NT2/D1 (cell line): ENCODE measurements at regions not wholly inside any gene's neighbourhood (a gene's known extent, or its start where the extent isn't known, plus 50 kb on each side); places are given as distances from the start of the nearest gene placed in this dataset.

Source experiments
- DNase-seq: peaks from one replicate; pipeline ENCODE4 v3.0.0-alpha.2; 2011; ENCODE audit warnings: low read depth, low spot score
- H3K27me3 ChIP-seq: 2 replicates; pipeline ENCODE4 v1.6.0; 2011; ENCODE audit warnings: mild to moderate bottlenecking; ENCODE audit not compliant: insufficient read length, insufficient read depth
- H3K36me3 ChIP-seq: 2 replicates; pipeline ENCODE4 v1.6.1; 2011; ENCODE audit warnings: mild to moderate bottlenecking, low read length, mixed read lengths; ENCODE audit not compliant: insufficient read depth, insufficient read length
- H3K4me1 ChIP-seq: 2 replicates; pipeline ENCODE4 v1.5.1; 2011; ENCODE audit not compliant: insufficient read depth, insufficient read length
- H3K4me3 ChIP-seq: 2 replicates; pipeline ENCODE4 v1.5.1; 2011; ENCODE audit warnings: low read depth; ENCODE audit not compliant: insufficient read length
- H3K9ac ChIP-seq: 2 replicates; pipeline ENCODE4 v1.6.0; 2011; ENCODE audit warnings: low read depth; ENCODE audit not compliant: insufficient read length
- H3K9me3 ChIP-seq: 2 replicates; pipeline ENCODE4 v1.5.1; 2011; ENCODE audit warnings: mild to moderate bottlenecking, low read length; ENCODE audit not compliant: insufficient read depth
- SUZ12 ChIP-seq: IDR thresholded peaks from 2 replicates; pipeline ENCODE4 v1.6.1; 2011; ENCODE audit not compliant: insufficient read length, insufficient read depth; ENCODE audit errors: extremely low read depth
- YY1 ChIP-seq: IDR thresholded peaks from 2 replicates; pipeline ENCODE4 v1.6.1; 2011; ENCODE audit not compliant: insufficient read length, insufficient read depth
- ZNF274 ChIP-seq: IDR thresholded peaks from 2 replicates; pipeline ENCODE4 v1.6.1; 2011; ENCODE audit warnings: mild to moderate bottlenecking, low read depth, low read length

DNA sequence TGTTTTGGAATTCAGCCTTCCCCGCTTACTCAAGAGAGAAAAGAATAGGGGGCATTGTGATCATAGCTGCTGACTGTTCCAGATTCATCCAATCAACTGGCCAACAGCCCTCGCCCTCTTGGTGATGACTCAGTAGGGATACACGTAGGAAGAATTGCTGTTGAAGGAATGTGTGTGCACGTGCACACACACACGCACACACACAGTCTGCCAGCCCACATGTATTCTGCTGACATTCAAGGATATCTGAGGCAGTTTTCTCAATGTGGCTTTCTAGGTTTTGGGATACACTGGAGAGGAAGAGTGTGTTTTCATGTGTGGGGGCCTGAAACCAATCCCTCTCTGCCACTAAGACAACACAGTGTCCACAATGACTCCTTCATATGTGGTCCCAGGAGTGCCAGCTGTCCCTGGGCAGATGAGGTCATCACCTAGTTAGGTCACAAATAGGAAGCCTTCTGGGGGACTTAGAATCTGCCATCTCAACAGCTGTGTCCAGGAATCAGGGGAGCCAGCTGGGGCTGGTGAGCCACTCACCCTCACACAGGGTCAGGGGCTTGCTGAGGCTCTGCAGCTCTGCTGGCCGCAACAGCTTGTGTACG, 352.6 kb downstream of the SS18 start:
- Histone ChIP-seq H3K4me3 (no peak overlapping the region), H3K9me3 (no peaks in the 10 kb centered on the region), H3K9ac (no peak overlapping the region), H3K27me3 (peaks cover 2% of the 10 kb centered on the region), H3K36me3 (no peaks in the 10 kb centered on the region), H3K4me1 (peaks cover 3% of the 10 kb centered on the region)
- DNase-seq: no peak
- TF ChIP-seq ZNF274 (no peak), SUZ12 (no peak), YY1 (no peak)

DNA sequence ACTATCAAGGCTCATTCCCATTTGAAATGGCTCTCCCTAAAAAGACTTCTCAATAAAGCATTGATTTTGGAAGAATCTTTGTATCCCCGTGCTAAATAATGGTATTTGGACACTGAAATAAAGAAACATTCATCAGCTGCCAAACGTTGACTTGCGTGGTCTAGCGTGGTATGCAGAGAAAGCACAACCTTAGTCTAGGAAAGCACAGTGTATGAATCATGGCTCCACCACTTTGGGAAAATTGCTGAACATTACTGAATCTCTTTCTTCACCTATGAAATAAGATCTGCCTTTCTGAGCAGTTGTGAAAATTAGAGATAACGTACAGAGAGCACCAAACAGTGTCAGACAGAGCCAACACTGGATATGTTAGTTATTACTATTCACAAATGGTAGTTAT, 353.9 kb downstream of the SS18 start:
- Histone ChIP-seq H3K9ac (no peak overlapping the region), H3K9me3 (no peaks in the 10 kb centered on the region), H3K4me1 (peaks cover 3% of the 10 kb centered on the region), H3K27me3 (peaks cover 2% of the 10 kb centered on the region), H3K4me3 (no peak overlapping the region), H3K36me3 (no peaks in the 10 kb centered on the region)
- DNase-seq: no peak
- no peak for TF ChIP-seq YY1
- no peak for TF ChIP-seq ZNF274
- TF ChIP-seq SUZ12: no peak

DNA sequence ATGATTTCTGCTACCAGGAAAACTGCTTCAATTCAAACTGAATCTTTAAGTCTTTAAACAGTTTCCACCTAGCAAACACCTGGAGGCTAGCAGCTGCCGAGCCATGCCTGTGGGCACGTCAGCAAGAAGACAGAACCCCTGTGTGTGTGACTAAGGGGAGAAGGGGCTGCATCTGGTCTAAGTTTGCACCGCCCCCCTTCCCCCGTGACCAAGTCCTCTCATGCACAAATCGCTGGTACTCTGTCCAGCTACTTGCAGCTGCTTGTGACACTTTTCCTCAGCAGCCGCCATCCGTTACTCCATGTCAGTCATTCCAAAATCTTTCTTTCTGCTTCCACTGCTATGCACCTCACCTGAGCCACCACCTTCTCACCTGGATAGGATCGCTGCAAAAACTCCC, 355.0 kb downstream of the SS18 start:
- peaks cover 2% of the 10 kb centered on the region for H3K27me3 ChIP-seq
- H3K4me3 ChIP-seq: no peak overlapping the region
- no peak for TF ChIP-seq SUZ12
- no peak for TF ChIP-seq ZNF274
- TF ChIP-seq YY1: no peak
- no peaks in the 10 kb centered on the region for H3K9me3 ChIP-seq
- H3K4me1 ChIP-seq: peaks cover 3% of the 10 kb centered on the region
- no peak overlapping the region for H3K9ac ChIP-seq
- H3K36me3 ChIP-seq: no peaks in the 10 kb centered on the region
- no peak for DNase-seq

DNA sequence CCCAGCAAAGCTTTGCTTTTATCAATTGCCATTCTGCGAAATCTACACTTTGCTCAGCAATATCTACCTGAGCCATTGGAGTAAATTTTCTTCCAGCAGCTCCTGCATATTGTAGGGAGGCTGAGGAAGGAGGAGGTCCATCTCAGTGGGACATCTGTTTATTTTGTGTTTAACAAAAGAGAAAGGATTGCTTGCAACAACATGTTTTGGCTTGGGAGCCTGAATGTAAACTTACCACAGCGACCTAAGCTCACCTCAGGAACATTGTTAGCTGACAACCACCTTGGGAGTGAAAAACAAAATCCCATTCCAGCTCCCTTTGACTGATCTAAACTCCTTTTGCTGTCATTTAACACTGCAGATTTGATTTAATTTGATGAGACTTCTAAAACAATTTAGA, 356.1 kb downstream of the SS18 start:
- no peak for DNase-seq
- Histone ChIP-seq H3K4me1 (peaks cover 3% of the 10 kb centered on the region), H3K36me3 (no peaks in the 10 kb centered on the region), H3K9ac (no peak overlapping the region), H3K9me3 (no peaks in the 10 kb centered on the region), H3K4me3 (no peak overlapping the region), H3K27me3 (peaks cover 2% of the 10 kb centered on the region)
- TF ChIP-seq YY1: no peak
- no peak for TF ChIP-seq ZNF274

DNA sequence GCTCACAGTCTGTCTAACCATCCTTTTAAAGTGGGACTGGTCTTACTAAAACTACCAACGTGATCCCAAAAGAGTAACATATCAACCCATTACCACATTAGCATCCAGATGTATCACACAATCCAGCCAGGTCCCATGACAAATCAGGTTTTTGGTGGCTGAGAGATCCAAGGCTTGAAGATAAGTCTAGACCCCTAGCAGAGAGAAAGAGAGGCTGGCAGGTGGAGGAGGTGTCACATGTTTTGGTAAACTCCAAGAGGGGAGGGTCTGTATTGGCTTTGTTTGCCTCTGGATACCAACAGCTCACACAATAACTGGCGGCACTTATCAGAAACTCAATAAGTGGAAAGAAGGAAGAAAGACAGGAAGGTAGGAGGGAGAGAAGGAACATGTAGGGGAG, 357.6 kb downstream of the SS18 start:
- Histone ChIP-seq H3K36me3 (no peaks in the 10 kb centered on the region), H3K4me3 (no peak overlapping the region), H3K27me3 (peaks cover 2% of the 10 kb centered on the region), H3K4me1 (peaks cover 3% of the 10 kb centered on the region), H3K9me3 (no peaks in the 10 kb centered on the region), H3K9ac (no peak overlapping the region)
- TF ChIP-seq ZNF274 (no peak), SUZ12 (no peak)
- DNase-seq: no peak

DNA sequence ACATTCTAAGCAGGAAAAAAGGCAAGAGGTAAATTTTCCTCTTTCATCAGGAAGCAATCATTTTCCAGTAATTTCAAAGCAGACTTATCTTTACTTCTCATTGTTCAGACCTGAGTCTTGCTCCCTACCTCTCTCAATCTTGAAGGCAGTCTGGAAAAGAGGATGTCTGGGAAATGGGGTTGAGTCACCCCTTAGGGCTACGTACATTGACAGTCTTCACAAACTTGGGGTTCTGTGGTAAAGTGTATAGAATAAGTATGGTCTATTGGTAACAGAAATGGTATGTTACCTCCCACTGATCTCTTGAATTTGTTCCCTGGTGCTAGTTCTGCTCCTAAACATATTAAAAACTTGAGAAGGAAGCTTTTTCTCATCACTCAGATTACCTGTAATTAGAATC, 361.3 kb downstream of the SS18 start:
- no peaks in the 10 kb centered on the region for H3K36me3 ChIP-seq
- TF ChIP-seq YY1: no peak
- no peak for TF ChIP-seq SUZ12
- H3K27me3 ChIP-seq: no peaks in the 10 kb centered on the region
- H3K4me3 ChIP-seq: no peak overlapping the region
- H3K9ac ChIP-seq: no peak overlapping the region
- no peaks in the 10 kb centered on the region for H3K9me3 ChIP-seq
- peaks cover 2% of the 10 kb centered on the region for H3K4me1 ChIP-seq
- DNase-seq: no peak

- H3K4me3 ChIP-seq: no peak overlapping the region
- H3K9me3 ChIP-seq: no peaks in the 10 kb centered on the region
- H3K4me1 ChIP-seq: peaks cover 2% of the 10 kb centered on the region
- TF ChIP-seq ZNF274: no peak
- no peak for TF ChIP-seq YY1
- H3K27me3 ChIP-seq: no peaks in the 10 kb centered on the region
- no peak overlapping the region for H3K9ac ChIP-seq
- H3K36me3 ChIP-seq: no peaks in the 10 kb centered on the region
- no peak for DNase-seq
Measured at GRCh38 chr18:25727281-25727985, 363.0 kb downstream of the SS18 start.
